ENCODE measurements at regions not wholly inside any gene's neighbourhood (a gene's known extent, or its start where the extent isn't known, plus 50 kb on each side); places are given as distances from the start of the nearest gene placed in this dataset.

DNA sequence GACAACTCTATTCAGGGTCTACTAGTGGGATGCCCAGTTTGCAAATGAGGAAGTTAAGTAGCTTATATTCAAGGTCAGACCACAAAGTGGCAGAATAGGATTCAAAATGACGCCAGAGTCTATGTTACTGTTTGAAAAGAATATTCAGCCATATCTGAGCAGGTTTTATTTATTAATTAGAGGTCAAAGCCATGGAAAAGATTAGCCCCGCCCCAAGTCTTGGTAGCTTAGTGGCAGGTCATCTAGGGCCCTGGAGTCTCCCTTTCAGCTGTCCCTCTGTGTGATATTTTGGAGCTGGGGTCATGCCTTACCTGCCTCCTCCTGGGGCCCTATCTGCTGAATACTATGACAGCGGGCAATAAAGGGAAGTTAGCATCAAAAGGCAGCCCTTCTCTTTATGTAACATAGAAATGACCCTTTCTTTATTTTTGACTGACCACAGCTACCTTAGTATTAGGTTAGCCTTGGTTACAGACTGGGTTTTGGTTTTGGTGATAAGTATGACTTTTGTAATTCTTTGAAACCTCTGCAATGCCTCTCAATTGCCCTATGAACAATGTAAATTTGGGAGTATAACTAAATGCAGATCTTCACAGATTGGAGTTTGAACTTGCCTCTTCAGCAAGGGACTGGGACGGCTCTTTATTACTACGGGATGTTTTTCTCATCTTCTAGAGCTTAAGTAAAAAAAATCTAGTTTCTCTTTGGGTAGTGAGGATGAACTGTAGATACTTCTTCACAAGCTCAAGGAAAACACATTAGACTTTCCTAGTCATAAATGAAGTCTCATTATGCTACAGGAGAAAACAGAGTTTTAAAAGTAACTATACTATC lies 153.0 kb upstream of the ITGA4 start:
- TF ChIP-seq, protein P1, sequence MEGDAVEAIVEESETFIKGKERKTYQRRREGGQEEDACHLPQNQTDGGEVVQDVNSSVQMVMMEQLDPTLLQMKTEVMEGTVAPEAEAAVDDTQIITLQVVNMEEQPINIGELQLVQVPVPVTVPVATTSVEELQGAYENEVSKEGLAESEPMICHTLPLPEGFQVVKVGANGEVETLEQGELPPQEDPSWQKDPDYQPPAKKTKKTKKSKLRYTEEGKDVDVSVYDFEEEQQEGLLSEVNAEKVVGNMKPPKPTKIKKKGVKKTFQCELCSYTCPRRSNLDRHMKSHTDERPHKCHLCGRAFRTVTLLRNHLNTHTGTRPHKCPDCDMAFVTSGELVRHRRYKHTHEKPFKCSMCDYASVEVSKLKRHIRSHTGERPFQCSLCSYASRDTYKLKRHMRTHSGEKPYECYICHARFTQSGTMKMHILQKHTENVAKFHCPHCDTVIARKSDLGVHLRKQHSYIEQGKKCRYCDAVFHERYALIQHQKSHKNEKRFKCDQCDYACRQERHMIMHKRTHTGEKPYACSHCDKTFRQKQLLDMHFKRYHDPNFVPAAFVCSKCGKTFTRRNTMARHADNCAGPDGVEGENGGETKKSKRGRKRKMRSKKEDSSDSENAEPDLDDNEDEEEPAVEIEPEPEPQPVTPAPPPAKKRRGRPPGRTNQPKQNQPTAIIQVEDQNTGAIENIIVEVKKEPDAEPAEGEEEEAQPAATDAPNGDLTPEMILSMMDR (IDR thresholded peaks at IDR 0.05): no peak
- TF ChIP-seq POLR2A (IDR thresholded peaks at IDR 0.05): no peak
- TF ChIP-seq POLR2AphosphoS5 (IDR thresholded peaks at IDR 0.05; ENCODE audit: insufficient read depth in 1 of 2, low read depth in 1 of 2): no peak

Measured in vagina (tissue), 2 donors.